ENCODE measurements at regions not wholly inside any gene's neighbourhood (a gene's known extent, or its start where the extent isn't known, plus 50 kb on each side); places are given as distances from the start of the nearest gene placed in this dataset.

GRCh38 chr2:21382701-21383520 lies 259.1 kb downstream of the TDRD15 start:
- Histone ChIP-seq H3K36me3 (ENCODE audit: insufficient read depth, low read length) (no peaks in the 10 kb centered on the region), H3K27ac (no peak overlapping the region), H3K4me3 (no peak overlapping the region), H3K9me3 (ENCODE audit: low read depth, low read length) (no peaks in the 10 kb centered on the region), H3K9ac (ENCODE audit: insufficient read length) (no peak overlapping the region)
- TF ChIP-seq POLR2AphosphoS5 (IDR thresholded peaks at IDR 0.05; ENCODE audit: borderline replicate concordance, low read depth, low read length): no peak
- TF ChIP-seq FOXP2 (optimal IDR thresholded peaks at IDR 0.05; ENCODE audit: control extremely low read depth, extremely low read length, insufficient read depth): no peak
- no peak for TF ChIP-seq EZH2 (IDR thresholded peaks at IDR 0.05)
- DNase-seq (ENCODE audit: low read depth, low spot score): no peak

GRCh38 chr2:21386666-21387065 lies 262.9 kb downstream of the TDRD15 start:
- no peak for DNase-seq (ENCODE audit: low read depth, low spot score)
- Histone ChIP-seq H3K36me3 (ENCODE audit: insufficient read depth, low read length) (no peaks in the 10 kb centered on the region), H3K4me3 (no peak overlapping the region), H3K9ac (ENCODE audit: insufficient read length) (no peak overlapping the region), H3K9me3 (ENCODE audit: low read depth, low read length) (no peaks in the 10 kb centered on the region), H3K27ac (no peak overlapping the region)
- no peak for TF ChIP-seq EZH2 (IDR thresholded peaks at IDR 0.05)
- no peak for TF ChIP-seq FOXP2 (optimal IDR thresholded peaks at IDR 0.05; ENCODE audit: control extremely low read depth, extremely low read length, insufficient read depth)
- no peak for TF ChIP-seq POLR2AphosphoS5 (IDR thresholded peaks at IDR 0.05; ENCODE audit: borderline replicate concordance, low read depth, low read length)

- Histone ChIP-seq H3K27ac (no peak overlapping the region), H3K9me3 (ENCODE audit: low read depth, low read length) (no peaks in the 10 kb centered on the region), H3K36me3 (ENCODE audit: insufficient read depth, low read length) (no peaks in the 10 kb centered on the region), H3K4me3 (no peak overlapping the region), H3K9ac (ENCODE audit: insufficient read length) (no peak overlapping the region)
- TF ChIP-seq FOXP2 (optimal IDR thresholded peaks at IDR 0.05; ENCODE audit: control extremely low read depth, extremely low read length, insufficient read depth) (no peak), POLR2AphosphoS5 (IDR thresholded peaks at IDR 0.05; ENCODE audit: borderline replicate concordance, low read depth, low read length) (no peak)
- DNase-seq (ENCODE audit: low read depth, low spot score): no peak
Measured at GRCh38 chr2:21392649-21393048, 268.9 kb downstream of the TDRD15 start.

- no peak overlapping the region for H3K27ac ChIP-seq
- no peak overlapping the region for H3K4me3 ChIP-seq
- TF ChIP-seq POLR2AphosphoS5 (IDR thresholded peaks at IDR 0.05; ENCODE audit: borderline replicate concordance, low read depth, low read length): no peak
- TF ChIP-seq FOXP2 (optimal IDR thresholded peaks at IDR 0.05; ENCODE audit: control extremely low read depth, extremely low read length, insufficient read depth): no peak
- no peak for TF ChIP-seq EZH2 (IDR thresholded peaks at IDR 0.05)
- H3K9ac ChIP-seq (ENCODE audit: insufficient read length): no peak overlapping the region
- no peaks in the 10 kb centered on the region for H3K36me3 ChIP-seq (ENCODE audit: insufficient read depth, low read length)
- no peaks in the 10 kb centered on the region for H3K9me3 ChIP-seq (ENCODE audit: low read depth, low read length)
- DNase-seq (ENCODE audit: low read depth, low spot score): no peak
Measured at GRCh38 chr2:21393173-21393572, 269.4 kb downstream of the TDRD15 start.

DNA sequence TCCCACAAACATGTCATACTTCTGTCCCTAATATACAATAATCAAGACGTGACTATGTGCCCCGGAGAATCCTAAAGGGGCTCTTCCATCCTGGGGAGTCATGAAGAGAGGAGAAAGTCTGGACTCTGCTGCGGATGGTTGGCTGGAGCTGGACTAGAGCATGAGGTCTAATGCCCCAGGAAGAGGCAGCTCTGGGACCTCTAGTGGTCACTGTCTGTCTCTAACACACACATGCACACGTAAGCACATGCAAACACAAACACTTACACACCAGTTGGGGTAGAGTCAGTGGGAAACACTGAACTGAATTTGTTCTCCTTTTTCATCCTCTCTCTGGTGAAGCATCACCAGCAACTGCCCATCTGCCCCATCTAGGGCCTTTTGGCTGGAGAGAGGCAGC lies 271.6 kb downstream of the TDRD15 start:
- no peaks in the 10 kb centered on the region for H3K36me3 ChIP-seq (ENCODE audit: insufficient read depth, low read length)
- no peak for TF ChIP-seq EZH2 (IDR thresholded peaks at IDR 0.05)
- no peak for DNase-seq (ENCODE audit: low read depth, low spot score)
- H3K9me3 ChIP-seq (ENCODE audit: low read depth, low read length): no peaks in the 10 kb centered on the region
- H3K4me3 ChIP-seq: no peak overlapping the region
- no peak overlapping the region for H3K9ac ChIP-seq (ENCODE audit: insufficient read length)
- no peak overlapping the region for H3K27ac ChIP-seq

GRCh38 chr2:21396252-21396651 lies 272.5 kb downstream of the TDRD15 start:
- no peak for TF ChIP-seq FOXP2 (optimal IDR thresholded peaks at IDR 0.05; ENCODE audit: control extremely low read depth, extremely low read length, insufficient read depth)
- no peak for TF ChIP-seq POLR2AphosphoS5 (IDR thresholded peaks at IDR 0.05; ENCODE audit: borderline replicate concordance, low read depth, low read length)
- TF ChIP-seq EZH2 (IDR thresholded peaks at IDR 0.05): no peak
- Histone ChIP-seq H3K9ac (ENCODE audit: insufficient read length) (no peak overlapping the region), H3K36me3 (ENCODE audit: insufficient read depth, low read length) (no peaks in the 10 kb centered on the region), H3K4me3 (no peak overlapping the region), H3K9me3 (ENCODE audit: low read depth, low read length) (no peaks in the 10 kb centered on the region), H3K27ac (no peak overlapping the region)
- DNase-seq (ENCODE audit: low read depth, low spot score): no peak

GRCh38 chr2:21401022-21401698 lies 277.4 kb downstream of the TDRD15 start:
- no peak overlapping the region for H3K4me3 ChIP-seq
- H3K36me3 ChIP-seq (ENCODE audit: insufficient read depth, low read length): no peaks in the 10 kb centered on the region
- H3K9ac ChIP-seq (ENCODE audit: insufficient read length): no peak overlapping the region
- TF ChIP-seq POLR2AphosphoS5 (IDR thresholded peaks at IDR 0.05; ENCODE audit: borderline replicate concordance, low read depth, low read length) (no peak), EZH2 (IDR thresholded peaks at IDR 0.05) (no peak), FOXP2 (optimal IDR thresholded peaks at IDR 0.05; ENCODE audit: control extremely low read depth, extremely low read length, insufficient read depth) (no peak)
- no peak for DNase-seq (ENCODE audit: low read depth, low spot score)
- no peaks in the 10 kb centered on the region for H3K9me3 ChIP-seq (ENCODE audit: low read depth, low read length)
- no peak overlapping the region for H3K27ac ChIP-seq

DNA sequence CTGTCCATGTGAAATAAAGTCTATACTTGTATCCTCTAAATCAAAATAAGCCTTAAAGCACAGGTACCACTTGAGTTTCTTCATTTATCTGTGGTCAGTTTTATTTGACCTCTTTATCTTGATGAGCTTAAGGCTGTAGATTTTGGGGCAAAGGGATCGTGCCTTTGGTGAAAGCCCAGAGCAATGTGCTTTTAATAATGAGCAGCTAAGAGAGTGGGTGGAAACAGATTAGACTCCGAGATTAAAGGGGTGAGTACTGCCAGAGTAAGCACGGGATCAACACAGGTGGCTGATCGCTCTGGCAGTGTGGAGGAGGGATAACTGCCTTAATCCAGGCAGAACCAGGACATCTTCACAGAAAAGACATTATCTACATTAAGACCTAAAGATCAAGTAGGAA lies 280.4 kb downstream of the TDRD15 start:
- Histone ChIP-seq H3K36me3 (ENCODE audit: insufficient read depth, low read length) (no peaks in the 10 kb centered on the region), H3K9me3 (ENCODE audit: low read depth, low read length) (no peaks in the 10 kb centered on the region), H3K4me3 (no peak overlapping the region), H3K27ac (no peak overlapping the region), H3K9ac (ENCODE audit: insufficient read length) (no peak overlapping the region)
- DNase-seq (ENCODE audit: low read depth, low spot score): no peak
- TF ChIP-seq EZH2 (IDR thresholded peaks at IDR 0.05): no peak
- TF ChIP-seq POLR2AphosphoS5 (IDR thresholded peaks at IDR 0.05; ENCODE audit: borderline replicate concordance, low read depth, low read length): no peak
- TF ChIP-seq FOXP2 (optimal IDR thresholded peaks at IDR 0.05; ENCODE audit: control extremely low read depth, extremely low read length, insufficient read depth): no peak

Measured in SK-N-MC (cell line).